ENCODE measurements at regions not wholly inside any gene's neighbourhood (a gene's known extent, or its start where the extent isn't known, plus 50 kb on each side); places are given as distances from the start of the nearest gene placed in this dataset.

DNA sequence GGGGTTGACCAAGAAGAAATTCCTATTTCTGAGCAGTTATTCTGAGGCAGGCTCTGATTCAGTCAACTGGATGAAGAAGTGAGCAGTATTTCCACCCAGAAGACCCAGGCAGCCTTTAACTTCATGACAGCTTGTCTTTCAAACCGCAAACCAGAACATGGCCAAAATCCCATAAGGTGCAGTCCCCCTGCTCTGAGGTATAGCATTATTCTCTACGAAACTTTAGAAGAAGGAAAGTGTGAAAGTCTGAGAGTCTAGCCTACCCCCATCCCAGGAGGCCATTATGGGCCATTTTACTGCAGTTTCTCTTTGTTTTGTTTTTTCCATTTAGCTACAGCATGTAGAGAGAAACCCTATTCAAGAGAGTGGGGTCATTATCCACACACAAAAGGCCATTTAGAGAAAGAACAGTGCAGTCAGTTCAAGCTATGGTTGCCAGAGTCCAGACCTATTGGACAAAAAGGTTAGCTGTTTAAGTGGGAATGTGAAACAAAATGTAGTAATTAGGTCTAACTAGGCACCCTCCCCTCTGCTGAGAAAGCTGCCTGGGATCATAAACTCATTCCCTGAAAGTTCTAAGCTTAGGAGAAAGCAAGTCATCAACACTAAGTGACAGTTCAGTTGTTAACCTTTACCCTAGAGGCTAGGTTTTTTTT is 52.1 kb upstream of the RASGEF1B start:
- TF ChIP-seq, protein P1, sequence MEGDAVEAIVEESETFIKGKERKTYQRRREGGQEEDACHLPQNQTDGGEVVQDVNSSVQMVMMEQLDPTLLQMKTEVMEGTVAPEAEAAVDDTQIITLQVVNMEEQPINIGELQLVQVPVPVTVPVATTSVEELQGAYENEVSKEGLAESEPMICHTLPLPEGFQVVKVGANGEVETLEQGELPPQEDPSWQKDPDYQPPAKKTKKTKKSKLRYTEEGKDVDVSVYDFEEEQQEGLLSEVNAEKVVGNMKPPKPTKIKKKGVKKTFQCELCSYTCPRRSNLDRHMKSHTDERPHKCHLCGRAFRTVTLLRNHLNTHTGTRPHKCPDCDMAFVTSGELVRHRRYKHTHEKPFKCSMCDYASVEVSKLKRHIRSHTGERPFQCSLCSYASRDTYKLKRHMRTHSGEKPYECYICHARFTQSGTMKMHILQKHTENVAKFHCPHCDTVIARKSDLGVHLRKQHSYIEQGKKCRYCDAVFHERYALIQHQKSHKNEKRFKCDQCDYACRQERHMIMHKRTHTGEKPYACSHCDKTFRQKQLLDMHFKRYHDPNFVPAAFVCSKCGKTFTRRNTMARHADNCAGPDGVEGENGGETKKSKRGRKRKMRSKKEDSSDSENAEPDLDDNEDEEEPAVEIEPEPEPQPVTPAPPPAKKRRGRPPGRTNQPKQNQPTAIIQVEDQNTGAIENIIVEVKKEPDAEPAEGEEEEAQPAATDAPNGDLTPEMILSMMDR (IDR thresholded peaks at IDR 0.05): no peak

DNA sequence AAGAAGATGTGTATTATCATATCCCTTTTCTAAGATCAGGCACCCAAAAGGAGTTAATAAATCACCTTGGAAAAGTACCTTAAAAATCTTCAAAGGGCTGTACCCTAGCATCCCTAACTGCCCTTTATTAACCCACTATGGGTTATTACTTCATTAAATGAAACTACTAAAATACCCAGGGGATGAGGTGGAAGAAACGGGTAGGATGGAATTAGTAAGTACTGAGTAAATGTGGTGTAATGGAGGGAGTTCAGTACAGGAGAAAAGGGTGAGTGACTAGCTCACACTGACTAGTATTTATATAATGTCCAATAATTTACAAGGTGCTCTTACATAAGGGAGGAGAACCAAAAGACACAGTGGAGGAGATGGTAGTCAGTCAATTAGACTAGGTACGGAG is 51.0 kb upstream of the RASGEF1B start:
- TF ChIP-seq, protein P1 (IDR thresholded peaks at IDR 0.05): no peak

DNA sequence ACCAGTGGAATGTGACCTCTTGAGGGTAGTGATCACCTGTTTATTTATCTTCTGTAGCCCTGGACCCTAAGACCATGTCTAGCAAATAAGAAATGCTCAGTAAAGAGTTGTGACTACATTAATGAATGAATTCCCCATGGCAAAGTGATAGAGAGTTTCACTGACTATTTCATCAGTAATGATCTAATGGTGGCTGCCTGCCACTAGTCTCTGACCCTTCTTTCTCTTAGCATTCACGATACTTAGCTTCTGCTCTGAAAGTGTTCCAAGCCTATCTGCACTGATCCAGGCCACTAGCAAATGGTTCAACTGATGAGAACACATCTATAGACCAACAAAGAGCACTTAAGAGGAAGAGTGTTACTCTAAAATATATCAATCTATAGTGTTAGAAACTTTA is 50.0 kb upstream of the RASGEF1B start:
- TF ChIP-seq, protein P1 (IDR thresholded peaks at IDR 0.05): no peak
